ENCODE measurements at regions not wholly inside any gene's neighbourhood (a gene's known extent, or its start where the extent isn't known, plus 50 kb on each side); places are given as distances from the start of the nearest gene placed in this dataset.

DNA sequence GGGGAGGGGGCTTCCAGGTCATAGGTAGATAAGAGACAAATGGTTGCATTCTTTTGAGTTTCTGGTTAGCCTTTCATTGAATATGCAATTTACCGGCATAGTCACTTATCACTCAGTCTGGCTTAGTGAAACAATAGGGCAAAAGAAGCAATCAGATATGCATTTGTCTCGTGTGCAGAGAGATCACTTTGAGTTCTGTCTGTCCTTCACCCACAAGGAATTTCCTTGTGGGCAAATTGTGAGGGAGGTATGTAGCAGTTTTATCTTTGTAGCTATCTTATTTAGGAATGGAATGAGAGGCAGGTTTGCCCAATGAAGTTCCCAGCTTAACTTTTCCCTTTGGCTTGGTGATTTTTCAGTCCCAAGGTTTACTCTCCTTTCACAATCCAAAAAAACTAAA, 116.1 kb downstream of the TUSC1 start:
- dilution Hi-C loops (cut with MboI; ENCODE audit: extremely low pct_ligation_motif_present, low sequenced_read_pairs): no loop called here
- H3K27ac ChIP-seq (ENCODE audit: control insufficient read depth, insufficient read depth, low read length): no peak overlapping the region
- no peak overlapping the region for H2AFZ ChIP-seq (ENCODE audit: control insufficient read depth, low read length)
- no peaks in the 10 kb centered on the region for H3K9me1 ChIP-seq (ENCODE audit: control insufficient read depth, extremely low read depth, insufficient read depth, low read length)
- no peak overlapping the region for H3K4me2 ChIP-seq (ENCODE audit: control insufficient read depth, extremely low read depth, insufficient read depth, low read depth, low read length)
- no peaks in the 10 kb centered on the region for H4K20me1 ChIP-seq (ENCODE audit: control insufficient read depth, extremely low read depth, insufficient read depth, low read length)
- no peaks in the 10 kb centered on the region for H3K36me3 ChIP-seq (ENCODE audit: control insufficient read depth in 2 of 2, extremely low read depth in 1 of 2, insufficient read depth in 2 of 2, low read length in 2 of 2)
- H3K27me3 ChIP-seq (ENCODE audit: control insufficient read depth, extremely low read depth, insufficient read depth, low read length): no peaks in the 10 kb centered on the region
- TF ChIP-seq EZH2 (IDR thresholded peaks at IDR 0.05; ENCODE audit: low read length) (no peak), CTCF (optimal IDR thresholded peaks at IDR 0.05 in 1 of 3, IDR thresholded peaks at IDR 0.05 in 1 of 3, conservative IDR thresholded peaks at IDR 0.05 in 1 of 3; ENCODE audit: extremely low read depth in 1 of 3, insufficient read depth in 2 of 3, low read length in 3 of 3) (no peak)
- H3K9me3 ChIP-seq (ENCODE audit: control insufficient read depth, low read depth, low read length): no peaks in the 10 kb centered on the region
- H3K4me1 ChIP-seq (ENCODE audit: control insufficient read depth, extremely low read depth, insufficient read depth, low read length): no peaks in the 10 kb centered on the region
- no peak overlapping the region for H3K4me3 ChIP-seq (ENCODE audit: control insufficient read depth in 2 of 3, extremely low read depth in 1 of 3, insufficient read depth in 2 of 3, low read depth in 1 of 3, low read length in 3 of 3)
- H3K79me2 ChIP-seq (ENCODE audit: control insufficient read depth, insufficient read depth, low read length): no peaks in the 10 kb centered on the region
- no peak for DNase-seq (ENCODE audit: low read depth, low spot score)
- H3K9ac ChIP-seq (ENCODE audit: control insufficient read depth, extremely low read depth, insufficient read depth, low read length): no peak overlapping the region
- no peak for FAIRE-seq

DNA sequence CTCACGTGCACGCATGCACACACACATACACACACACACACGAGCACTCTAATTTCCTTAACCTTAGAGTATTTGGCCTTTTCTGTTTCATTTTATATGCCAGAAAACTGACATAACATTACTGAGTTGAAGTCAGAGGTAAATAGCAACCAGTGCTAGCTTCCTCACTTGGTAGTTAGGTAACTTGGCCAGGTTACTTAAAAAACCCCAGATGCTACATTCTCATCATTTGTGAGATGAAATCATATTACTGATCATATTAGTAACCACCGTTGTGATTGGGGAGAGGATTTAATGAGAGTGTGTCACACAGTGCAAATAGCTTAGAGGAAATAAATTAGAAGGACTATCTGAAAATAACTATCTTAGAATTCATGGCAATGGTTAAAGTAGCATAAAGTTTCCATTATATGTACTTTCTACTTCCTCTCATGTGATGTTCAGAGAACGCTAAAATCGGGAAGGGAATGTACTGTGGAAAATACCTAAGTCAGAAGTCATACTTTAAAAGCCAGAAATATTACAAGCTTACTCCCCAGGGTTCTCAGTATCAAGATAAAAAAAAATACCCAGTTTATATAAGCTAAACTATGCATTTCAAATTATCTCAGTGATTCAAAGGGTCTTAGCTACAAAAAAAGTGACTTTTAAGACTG, 120.5 kb downstream of the TUSC1 start:
- no peak overlapping the region for H2AFZ ChIP-seq (ENCODE audit: control insufficient read depth, low read length)
- H3K9ac ChIP-seq (ENCODE audit: control insufficient read depth, extremely low read depth, insufficient read depth, low read length): no peak overlapping the region
- TF ChIP-seq EZH2 (IDR thresholded peaks at IDR 0.05; ENCODE audit: low read length) (no peak), CTCF (optimal IDR thresholded peaks at IDR 0.05 in 1 of 3, IDR thresholded peaks at IDR 0.05 in 1 of 3, conservative IDR thresholded peaks at IDR 0.05 in 1 of 3; ENCODE audit: extremely low read depth in 1 of 3, insufficient read depth in 2 of 3, low read length in 3 of 3) (no peak)
- no peaks in the 10 kb centered on the region for H4K20me1 ChIP-seq (ENCODE audit: control insufficient read depth, extremely low read depth, insufficient read depth, low read length)
- no peak overlapping the region for H3K27ac ChIP-seq (ENCODE audit: control insufficient read depth, insufficient read depth, low read length)
- dilution Hi-C loops (cut with MboI; ENCODE audit: extremely low pct_ligation_motif_present, low sequenced_read_pairs): no loop called here
- no peaks in the 10 kb centered on the region for H3K9me3 ChIP-seq (ENCODE audit: control insufficient read depth, low read depth, low read length)
- no peaks in the 10 kb centered on the region for H3K9me1 ChIP-seq (ENCODE audit: control insufficient read depth, extremely low read depth, insufficient read depth, low read length)
- H3K27me3 ChIP-seq (ENCODE audit: control insufficient read depth, extremely low read depth, insufficient read depth, low read length): no peaks in the 10 kb centered on the region
- no peak for DNase-seq (ENCODE audit: low read depth, low spot score)
- no peak overlapping the region for H3K4me3 ChIP-seq (ENCODE audit: control insufficient read depth in 2 of 3, extremely low read depth in 1 of 3, insufficient read depth in 2 of 3, low read depth in 1 of 3, low read length in 3 of 3)
- FAIRE-seq: no peak
- no peaks in the 10 kb centered on the region for H3K4me1 ChIP-seq (ENCODE audit: control insufficient read depth, extremely low read depth, insufficient read depth, low read length)
- H3K36me3 ChIP-seq (ENCODE audit: control insufficient read depth in 2 of 2, extremely low read depth in 1 of 2, insufficient read depth in 2 of 2, low read length in 2 of 2): no peaks in the 10 kb centered on the region
- no peaks in the 10 kb centered on the region for H3K79me2 ChIP-seq (ENCODE audit: control insufficient read depth, insufficient read depth, low read length)
- H3K4me2 ChIP-seq (ENCODE audit: control insufficient read depth, extremely low read depth, insufficient read depth, low read depth, low read length): no peak overlapping the region
